Parathyroid adenoma (tissue), 2 donors: ENCODE measurements at regions not wholly inside any gene's neighbourhood (a gene's known extent, or its start where the extent isn't known, plus 50 kb on each side); places are given as distances from the start of the nearest gene placed in this dataset.

Source experiments
- H2AFZ ChIP-seq: fragments of 300-600 bp; sonication (generic); one replicate; pipeline ENCODE4 v1.7.0; 2017; ENCODE audit warnings: antibody characterized with exemption, mild to moderate bottlenecking
- H3K27ac ChIP-seq: fragments of 300-600 bp; sonication (generic); one replicate; pipeline ENCODE4 v1.7.0; 2017
- H3K27me3 ChIP-seq: fragments of 300-600 bp; sonication (generic); one replicate; pipeline ENCODE4 v1.7.0; 2017; ENCODE audit warnings: low read length; ENCODE audit not compliant: control insufficient read depth, insufficient read depth
- H3K36me3 ChIP-seq: fragments of 300-600 bp; sonication (generic); one replicate; pipeline ENCODE4 v1.7.0; 2017; ENCODE audit warnings: low read length; ENCODE audit not compliant: control insufficient read depth, insufficient read depth
- H3K4me1 ChIP-seq: fragments of 300-600 bp; sonication (generic); one replicate; pipeline ENCODE4 v1.7.0; 2017; ENCODE audit warnings: control low read depth
- H3K4me2 ChIP-seq: fragments of 300-600 bp; sonication (generic); one replicate; pipeline ENCODE4 v1.7.0; 2017; ENCODE audit warnings: low read length
- H3K4me3 ChIP-seq: fragments of 300-600 bp; sonication (generic); one replicate; pipeline ENCODE4 v1.7.0; 2017; ENCODE audit warnings: low read depth, low read length
- H3K79me2 ChIP-seq: fragments of 300-600 bp; sonication (generic); one replicate; pipeline ENCODE4 v1.7.0; 2017; ENCODE audit warnings: control low read depth
- H3K9ac ChIP-seq: fragments of 300-600 bp; sonication (generic); one replicate; pipeline ENCODE4 v1.7.0; 2017; ENCODE audit warnings: mild to moderate bottlenecking
- H3K9me3 ChIP-seq: fragments of 300-600 bp; sonication (generic); one replicate; pipeline ENCODE4 v1.7.0; 2017; ENCODE audit warnings: low read length; ENCODE audit not compliant: control insufficient read depth
- TF ChIP-seq, protein P1 (sequence below): fragments of 300-600 bp; sonication (generic); IDR thresholded peaks from one replicate; pipeline ENCODE4 v1.7.0; 2017; ENCODE audit warnings: antibody characterized with exemption, mild to moderate bottlenecking
- donor health status: primary hyperparathyroidism.

GRCh38 chr13:26834646-26835045 lies 74.1 kb upstream of the GPR12 start:
- Histone ChIP-seq H3K27ac (no peak overlapping the region), H3K9me3 (no peaks in the 10 kb centered on the region), H3K27me3 (no peaks in the 10 kb centered on the region), H3K9ac (no peak overlapping the region), H3K4me3 (no peak overlapping the region), H3K4me2 (no peak overlapping the region), H2AFZ (no peak overlapping the region), H3K79me2 (no peaks in the 10 kb centered on the region), H3K36me3 (no peaks in the 10 kb centered on the region), H3K4me1 (no peaks in the 10 kb centered on the region)
- TF ChIP-seq, protein P1, sequence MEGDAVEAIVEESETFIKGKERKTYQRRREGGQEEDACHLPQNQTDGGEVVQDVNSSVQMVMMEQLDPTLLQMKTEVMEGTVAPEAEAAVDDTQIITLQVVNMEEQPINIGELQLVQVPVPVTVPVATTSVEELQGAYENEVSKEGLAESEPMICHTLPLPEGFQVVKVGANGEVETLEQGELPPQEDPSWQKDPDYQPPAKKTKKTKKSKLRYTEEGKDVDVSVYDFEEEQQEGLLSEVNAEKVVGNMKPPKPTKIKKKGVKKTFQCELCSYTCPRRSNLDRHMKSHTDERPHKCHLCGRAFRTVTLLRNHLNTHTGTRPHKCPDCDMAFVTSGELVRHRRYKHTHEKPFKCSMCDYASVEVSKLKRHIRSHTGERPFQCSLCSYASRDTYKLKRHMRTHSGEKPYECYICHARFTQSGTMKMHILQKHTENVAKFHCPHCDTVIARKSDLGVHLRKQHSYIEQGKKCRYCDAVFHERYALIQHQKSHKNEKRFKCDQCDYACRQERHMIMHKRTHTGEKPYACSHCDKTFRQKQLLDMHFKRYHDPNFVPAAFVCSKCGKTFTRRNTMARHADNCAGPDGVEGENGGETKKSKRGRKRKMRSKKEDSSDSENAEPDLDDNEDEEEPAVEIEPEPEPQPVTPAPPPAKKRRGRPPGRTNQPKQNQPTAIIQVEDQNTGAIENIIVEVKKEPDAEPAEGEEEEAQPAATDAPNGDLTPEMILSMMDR: no peak

- Histone ChIP-seq H3K36me3 (no peaks in the 10 kb centered on the region), H3K4me1 (no peaks in the 10 kb centered on the region), H3K4me2 (no peak overlapping the region), H3K27me3 (no peaks in the 10 kb centered on the region), H3K27ac (no peak overlapping the region), H3K9me3 (no peaks in the 10 kb centered on the region), H3K4me3 (no peak overlapping the region), H2AFZ (no peak overlapping the region), H3K79me2 (no peaks in the 10 kb centered on the region), H3K9ac (no peak overlapping the region)
- TF ChIP-seq, protein P1: no peak
These were observed 70.8 kb upstream of the GPR12 start for GRCh38 chr13:26831336-26831908.

GRCh38 chr13:26829716-26830115 lies 69.1 kb upstream of the GPR12 start:
- no peaks in the 10 kb centered on the region for H3K9me3 ChIP-seq
- no peak overlapping the region for H3K4me2 ChIP-seq
- no peak overlapping the region for H3K27ac ChIP-seq
- H3K27me3 ChIP-seq: no peaks in the 10 kb centered on the region
- H3K4me3 ChIP-seq: no peak overlapping the region
- H3K79me2 ChIP-seq: no peaks in the 10 kb centered on the region
- no peak overlapping the region for H3K9ac ChIP-seq
- no peaks in the 10 kb centered on the region for H3K4me1 ChIP-seq
- H2AFZ ChIP-seq: no peak overlapping the region
- H3K36me3 ChIP-seq: no peaks in the 10 kb centered on the region
- TF ChIP-seq, protein P1: no peak

- Histone ChIP-seq H2AFZ (no peak overlapping the region), H3K27ac (no peak overlapping the region), H3K9ac (no peak overlapping the region), H3K4me2 (no peak overlapping the region), H3K79me2 (no peaks in the 10 kb centered on the region), H3K9me3 (no peaks in the 10 kb centered on the region), H3K4me1 (no peaks in the 10 kb centered on the region), H3K27me3 (no peaks in the 10 kb centered on the region), H3K4me3 (no peak overlapping the region), H3K36me3 (no peaks in the 10 kb centered on the region)
- TF ChIP-seq, protein P1: no peak
These were observed 64.0 kb upstream of the GPR12 start for GRCh38 chr13:26824581-26824980.

DNA sequence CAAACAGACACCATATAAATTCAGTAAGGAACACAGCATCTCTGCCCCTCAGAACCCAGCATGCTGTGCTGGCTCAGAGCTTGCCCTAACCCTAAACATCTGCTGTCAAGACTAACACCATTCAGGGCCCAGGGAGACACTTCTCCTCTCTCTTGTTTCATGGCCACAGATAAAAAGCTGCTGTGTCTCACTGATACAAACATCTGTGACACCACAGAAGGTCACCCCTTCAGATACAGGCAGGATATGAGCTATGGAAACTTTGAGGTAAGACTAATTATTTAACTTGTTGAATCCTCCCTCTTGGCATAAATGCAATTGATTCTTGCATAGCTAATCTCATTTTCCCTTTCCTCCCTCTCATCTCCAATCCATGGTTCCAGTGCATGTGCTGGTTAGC lies 61.6 kb upstream of the GPR12 start:
- Histone ChIP-seq H3K79me2 (no peaks in the 10 kb centered on the region), H2AFZ (no peak overlapping the region), H3K9ac (no peak overlapping the region), H3K27me3 (no peaks in the 10 kb centered on the region), H3K4me2 (no peak overlapping the region), H3K27ac (no peak overlapping the region), H3K9me3 (no peaks in the 10 kb centered on the region), H3K4me3 (no peak overlapping the region), H3K36me3 (no peaks in the 10 kb centered on the region), H3K4me1 (no peaks in the 10 kb centered on the region)
- TF ChIP-seq, protein P1: no peak
